GM18951 (cell line): ENCODE measurements at regions not wholly inside any gene's neighbourhood (a gene's known extent, or its start where the extent isn't known, plus 50 kb on each side); places are given as distances from the start of the nearest gene placed in this dataset.

Source experiments
- POLR2A ChIP-seq: IDR thresholded peaks from 4 replicates; pipeline ENCODE4 v1.6.1; 2011; ENCODE audit warnings: mild to moderate bottlenecking; ENCODE audit not compliant: insufficient read length, insufficient read depth; ENCODE audit errors: extremely low read depth
- in situ Hi-C: fragments of 300-500 bp; cut with MboI; formaldehyde crosslinking; loops from one replicate; pipeline ENCODE4 v1.12.0; 2022; ENCODE audit warnings: low sequenced_read_pairs, mixed read lengths, inconsistent platforms; ENCODE audit not compliant: unreplicated experiment

DNA sequence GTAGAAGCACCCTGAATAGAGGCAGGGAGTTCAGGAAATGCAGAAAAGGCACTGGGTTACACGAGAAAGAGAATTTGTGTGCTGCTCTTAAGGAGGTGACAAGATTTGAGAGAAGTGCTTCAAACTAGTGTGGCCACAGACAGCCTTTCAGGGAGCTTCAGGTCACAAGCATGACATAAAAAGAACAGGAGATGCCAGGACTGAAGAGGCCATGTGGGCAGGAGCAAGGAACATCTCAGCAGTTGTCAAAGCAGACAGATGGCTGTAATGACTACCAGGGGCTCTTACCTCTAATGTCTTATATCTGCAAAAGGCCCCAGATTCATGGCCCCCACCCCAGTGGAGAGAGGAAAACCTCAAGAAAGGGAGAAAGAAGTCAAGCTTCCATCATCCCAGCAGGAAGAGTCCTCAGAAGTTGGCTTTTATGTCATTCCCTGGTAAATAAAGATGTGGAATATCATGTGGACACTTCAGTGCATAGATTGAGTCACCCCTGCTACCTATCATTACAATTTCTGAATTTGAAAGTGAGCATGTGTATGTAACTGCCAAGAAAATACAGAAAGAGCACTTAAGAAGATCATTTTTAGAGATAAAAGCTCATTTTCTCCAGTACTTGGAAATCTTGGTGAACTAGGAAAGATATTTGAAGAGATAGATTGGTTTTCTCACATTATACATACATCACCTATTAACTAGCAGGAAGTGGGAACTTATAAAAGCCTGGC lies 214.4 kb upstream of the RORB start:
- no peak for TF ChIP-seq POLR2A
- in situ Hi-C loops = no loop called here

- in situ Hi-C loops = no loop called here
- no peak for TF ChIP-seq POLR2A
Observed at GRCh38 chr9:74284581-74285450, 212.3 kb upstream of the RORB start.

DNA sequence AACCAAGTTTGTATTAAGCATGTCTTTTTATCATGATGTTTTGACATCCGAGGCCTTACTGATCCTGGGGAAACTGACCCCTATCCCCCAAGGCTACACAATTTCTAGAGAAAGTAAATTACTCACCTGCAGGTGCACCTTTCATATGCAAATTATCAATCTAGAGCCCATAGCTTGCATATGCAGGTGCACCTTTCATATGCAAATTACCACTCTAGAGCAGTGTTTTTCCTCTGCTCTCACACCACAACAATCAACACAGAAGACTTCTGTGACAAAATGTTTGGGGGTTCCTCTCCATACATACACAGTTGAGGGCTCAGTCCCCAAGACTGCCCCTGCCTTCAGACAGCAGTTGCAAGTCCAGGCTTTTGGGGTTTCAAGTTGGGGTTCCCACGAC lies 203.7 kb upstream of the RORB start:
- in situ Hi-C loops = no loop called here

DNA sequence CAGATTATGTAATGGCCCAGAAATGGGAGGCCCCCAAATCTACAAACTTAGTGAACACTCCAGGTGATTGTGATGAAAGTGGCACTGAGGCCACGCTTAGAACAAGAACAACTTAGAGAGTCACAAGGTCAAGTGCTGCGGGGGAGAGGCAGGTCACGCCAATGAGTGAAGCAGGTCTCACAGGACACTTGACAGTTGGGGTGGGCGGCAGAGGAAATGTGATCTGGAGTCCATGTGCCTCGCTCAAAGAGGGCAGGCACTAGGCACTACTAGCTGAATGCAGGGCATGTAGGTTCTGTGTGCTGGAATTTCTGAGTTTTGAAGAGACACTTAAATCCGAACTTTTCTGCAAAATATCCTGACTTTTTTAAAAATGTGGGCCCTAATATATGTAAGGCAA lies 193.2 kb upstream of the RORB start:
- TF ChIP-seq POLR2A = no peak
- in situ Hi-C loops = no loop called here

More for the DNA sequence above, 203.7 kb upstream of the RORB start:
- no peak for TF ChIP-seq POLR2A

DNA sequence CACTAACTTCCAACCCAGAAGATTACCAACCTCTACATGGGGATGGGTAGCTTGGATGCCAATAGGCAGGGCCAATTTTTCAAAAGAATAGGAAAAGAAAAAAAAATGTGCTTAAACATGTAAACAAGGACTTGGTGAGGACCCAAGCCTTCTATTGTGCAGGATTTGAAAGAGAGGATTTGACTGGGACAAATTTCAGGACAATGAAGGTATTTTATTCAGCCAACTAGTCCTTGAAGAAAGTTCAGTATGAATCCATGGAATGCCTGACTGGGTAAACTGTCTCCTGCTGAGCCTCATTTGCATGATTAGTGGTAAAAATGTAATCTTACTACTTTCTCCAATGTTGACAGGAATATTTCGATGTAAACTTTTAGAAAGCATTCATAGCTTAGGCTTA lies 192.5 kb upstream of the RORB start:
- in situ Hi-C loops = no loop called here
- TF ChIP-seq POLR2A = no peak

- in situ Hi-C loops = no loop called here
- TF ChIP-seq POLR2A = no peak
Observed at GRCh38 chr9:74309654-74310053, 187.5 kb upstream of the RORB start.

DNA sequence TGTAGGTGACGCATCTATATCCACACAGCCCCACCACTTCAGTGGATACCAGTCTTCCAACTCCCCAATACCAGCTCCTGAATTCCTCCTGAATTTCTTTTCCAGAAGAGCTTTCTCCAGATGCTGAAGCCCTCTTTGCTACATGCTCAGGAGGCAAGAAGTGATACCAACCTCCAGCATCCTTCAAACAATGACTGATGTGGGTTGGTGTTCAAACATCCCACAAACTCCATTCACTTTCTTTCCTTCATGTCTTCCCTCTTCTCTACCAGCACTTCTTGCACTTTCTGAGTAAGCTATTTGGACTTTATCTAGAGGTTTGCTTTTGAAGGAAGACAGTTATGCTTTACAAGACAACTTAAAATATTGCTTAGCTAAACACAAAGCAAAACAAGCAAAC lies 179.9 kb upstream of the RORB start:
- no peak for TF ChIP-seq POLR2A
- in situ Hi-C loops = no loop called here

GRCh38 chr9:74321396-74321795 lies 175.7 kb upstream of the RORB start:
- no peak for TF ChIP-seq POLR2A
- in situ Hi-C loops = no loop called here

DNA sequence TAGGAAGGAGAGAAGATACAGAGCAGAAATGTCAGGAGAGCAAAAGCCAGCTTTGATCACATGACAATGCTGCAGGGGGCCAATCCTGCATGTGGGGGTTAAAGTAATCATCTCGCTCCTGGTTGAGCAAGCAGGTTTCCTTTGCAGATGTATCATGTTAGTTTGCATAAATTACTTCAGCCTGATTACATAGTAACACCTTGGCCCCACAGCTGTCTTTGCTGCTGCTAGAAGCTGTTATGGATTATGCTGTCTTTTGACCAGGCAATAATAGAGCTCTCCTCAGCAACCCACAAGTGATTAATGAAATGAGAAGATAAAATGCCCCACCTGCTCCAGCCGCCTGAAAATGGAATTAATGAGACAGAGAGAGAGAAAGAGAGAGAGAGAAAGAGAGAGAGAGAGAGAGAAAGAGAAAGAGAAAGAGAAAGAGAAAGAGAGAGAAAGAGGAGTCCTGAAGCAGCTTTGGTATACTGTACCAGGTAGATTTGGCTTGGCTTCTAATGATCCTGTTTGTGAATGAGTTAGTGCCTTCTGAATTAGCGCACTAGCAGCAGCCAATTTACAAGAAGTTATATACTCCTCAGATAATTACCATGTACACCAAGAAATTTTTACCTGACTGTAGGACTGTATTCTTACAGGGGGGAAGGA lies 174.3 kb upstream of the RORB start:
- in situ Hi-C loops = no loop called here
- no peak for TF ChIP-seq POLR2A

DNA sequence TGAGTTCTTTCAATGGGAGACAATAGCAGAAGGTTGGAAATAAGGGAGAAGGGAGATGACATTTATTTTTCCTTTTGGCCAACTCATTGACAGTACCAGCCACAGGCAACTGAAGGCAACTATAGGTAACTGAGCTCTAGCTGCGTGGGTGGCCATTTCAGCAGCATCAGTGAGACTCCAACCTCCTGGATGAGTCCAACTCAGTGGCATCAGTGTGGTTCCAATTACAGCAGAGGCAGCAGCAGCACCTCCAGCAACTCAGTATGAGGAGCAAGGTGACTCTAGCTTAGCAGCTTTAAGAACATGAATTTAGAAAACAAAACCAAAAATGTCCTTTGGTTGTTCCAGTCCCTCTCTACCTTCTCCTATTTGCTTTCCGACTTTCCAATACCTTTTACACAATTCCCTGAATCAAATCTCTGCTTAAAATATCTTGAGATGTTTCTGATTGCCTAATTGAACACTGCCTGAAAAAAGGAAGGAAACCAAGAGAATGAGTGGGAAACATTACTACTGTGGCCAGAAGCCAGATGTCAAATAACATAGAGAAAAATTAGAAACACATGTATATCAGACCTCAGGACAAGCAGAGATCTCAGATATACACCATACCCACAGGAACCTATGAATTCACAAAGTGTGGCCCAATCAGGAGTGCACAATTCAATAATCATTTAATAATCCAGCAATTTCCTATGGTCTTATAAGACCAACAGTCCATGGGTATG lies 166.5 kb upstream of the RORB start:
- no peak for TF ChIP-seq POLR2A
- in situ Hi-C loops = no loop called here

DNA sequence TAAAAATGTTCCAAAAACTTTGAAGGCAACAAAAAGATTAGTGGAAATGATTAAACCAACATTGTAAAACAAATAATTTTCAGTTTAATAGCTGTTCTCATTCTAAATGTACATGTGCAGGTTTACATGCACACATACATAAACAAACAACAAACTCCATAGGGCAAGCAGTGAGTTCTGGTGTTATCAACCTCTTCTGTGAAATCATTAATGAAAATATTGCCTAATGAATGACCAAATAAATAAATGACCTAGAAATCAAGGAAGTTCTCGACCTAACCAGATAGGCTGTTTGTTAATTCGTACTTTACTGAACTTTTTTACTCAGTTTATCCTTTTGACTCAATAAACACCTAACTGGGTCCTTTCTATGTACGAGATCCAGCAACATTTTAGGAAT lies 165.5 kb upstream of the RORB start:
- in situ Hi-C loops = no loop called here
- no peak for TF ChIP-seq POLR2A

- no peak for TF ChIP-seq POLR2A
- in situ Hi-C loops = no loop called here
Observed at GRCh38 chr9:74333384-74334032, 163.6 kb upstream of the RORB start.
